Vagina (tissue), 2 donors: ENCODE measurements at regions not wholly inside any gene's neighbourhood (a gene's known extent, or its start where the extent isn't known, plus 50 kb on each side); places are given as distances from the start of the nearest gene placed in this dataset.

Experiments used
- DNase-seq, 2 donors: peaks; one replicate each; pipeline ENCODE4 v3.0.0-alpha.2; 2017; ENCODE audit errors: extremely low spot score in 2 of 2
- H3K27ac ChIP-seq: fragments of 200-600 bp; sonication (generic); one replicate; pipeline ENCODE4 v1.5.1; 2019
- H3K27me3 ChIP-seq: fragments of 200-600 bp; sonication (generic); one replicate; pipeline ENCODE4 v1.5.1; 2019
- H3K36me3 ChIP-seq, 2 donors: fragments of 200-600 bp; sonication (generic); one replicate each; pipeline ENCODE4 v1.5.1; 2017 to 2019
- H3K4me1 ChIP-seq: fragments of 200-600 bp; sonication (generic); one replicate; pipeline ENCODE4 v1.5.1; 2019
- H3K4me3 ChIP-seq, 2 donors: fragments of 200-600 bp; sonication (generic); 1 replicate in 1 of 2; 2 replicates in 1 of 2; pipeline ENCODE4 v1.5.1; 2016 to 2019
- H3K9me3 ChIP-seq: fragments of 200-600 bp; sonication (generic); one replicate; pipeline ENCODE4 v1.5.1; 2019
- POLR2A ChIP-seq, 2 donors: fragments of 450-650 bp; IDR thresholded peaks; one replicate each; pipeline ENCODE4 v1.6.1; 2017; ENCODE audit warnings: antibody characterized with exemption in 2 of 2, mild to moderate bottlenecking in 2 of 2, moderate library complexity in 2 of 2
- POLR2AphosphoS5 ChIP-seq, 2 donors: sonication (generic); formaldehyde crosslinking; IDR thresholded peaks; one replicate each; pipeline ENCODE4 v1.9.0; 2017; ENCODE audit warnings: antibody characterized with exemption in 2 of 2, mild to moderate bottlenecking in 2 of 2, low read depth in 1 of 2; ENCODE audit not compliant: insufficient read depth in 1 of 2
- intact Hi-C: fragments of 100-400 bp; cut with DNase I; formaldehyde crosslinking; loops from one replicate; pipeline ENCODE4 v1.15.1; 2023
- TF ChIP-seq, protein P1 (sequence below), 3 experiments: fragments of 450-650 bp in 2 of 3; fragments of 200-600 bp in 1 of 3; sonication (generic) in 1 of 3; IDR thresholded peaks; one replicate each; pipeline ENCODE4 v1.5.1; 2017 to 2019; ENCODE audit warnings: antibody characterized with exemption in 3 of 3, mild to moderate bottlenecking in 2 of 3, moderate library complexity in 2 of 3

DNA sequence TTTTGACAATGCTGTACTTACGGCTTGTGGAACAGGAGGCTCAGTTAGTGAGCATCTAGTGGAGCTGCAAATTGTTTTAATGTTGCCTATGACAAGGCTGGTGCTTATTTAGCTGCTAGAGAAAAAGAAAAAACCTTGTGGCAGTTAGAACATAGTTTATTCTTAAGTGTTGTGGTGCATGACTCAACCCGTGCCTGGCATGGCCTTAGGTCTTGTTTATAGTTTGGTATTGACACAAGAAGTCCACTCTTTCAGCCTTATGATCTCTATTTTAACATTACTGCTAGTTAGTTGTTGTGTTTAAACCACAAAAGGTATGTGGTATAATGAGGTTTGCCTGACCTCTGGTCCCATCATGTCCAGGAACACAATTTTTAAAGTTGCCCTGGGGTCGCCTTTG lies 744.6 kb downstream of the FAM181B start:
- no peaks in the 10 kb centered on the region for H3K27me3 ChIP-seq
- no peak overlapping the region for H3K27ac ChIP-seq
- no peak for DNase-seq
- TF ChIP-seq, protein P1, sequence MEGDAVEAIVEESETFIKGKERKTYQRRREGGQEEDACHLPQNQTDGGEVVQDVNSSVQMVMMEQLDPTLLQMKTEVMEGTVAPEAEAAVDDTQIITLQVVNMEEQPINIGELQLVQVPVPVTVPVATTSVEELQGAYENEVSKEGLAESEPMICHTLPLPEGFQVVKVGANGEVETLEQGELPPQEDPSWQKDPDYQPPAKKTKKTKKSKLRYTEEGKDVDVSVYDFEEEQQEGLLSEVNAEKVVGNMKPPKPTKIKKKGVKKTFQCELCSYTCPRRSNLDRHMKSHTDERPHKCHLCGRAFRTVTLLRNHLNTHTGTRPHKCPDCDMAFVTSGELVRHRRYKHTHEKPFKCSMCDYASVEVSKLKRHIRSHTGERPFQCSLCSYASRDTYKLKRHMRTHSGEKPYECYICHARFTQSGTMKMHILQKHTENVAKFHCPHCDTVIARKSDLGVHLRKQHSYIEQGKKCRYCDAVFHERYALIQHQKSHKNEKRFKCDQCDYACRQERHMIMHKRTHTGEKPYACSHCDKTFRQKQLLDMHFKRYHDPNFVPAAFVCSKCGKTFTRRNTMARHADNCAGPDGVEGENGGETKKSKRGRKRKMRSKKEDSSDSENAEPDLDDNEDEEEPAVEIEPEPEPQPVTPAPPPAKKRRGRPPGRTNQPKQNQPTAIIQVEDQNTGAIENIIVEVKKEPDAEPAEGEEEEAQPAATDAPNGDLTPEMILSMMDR (IDR thresholded peaks at IDR 0.05), result no peak
- TF ChIP-seq POLR2A (IDR thresholded peaks at IDR 0.05) (no peak), POLR2AphosphoS5 (IDR thresholded peaks at IDR 0.05; ENCODE audit: insufficient read depth in 1 of 2, low read depth in 1 of 2) (no peak)
- intact Hi-C loops, result no loop called here
- no peak overlapping the region for H3K4me3 ChIP-seq
- H3K36me3 ChIP-seq, result no peaks in the 10 kb centered on the region
- H3K4me1 ChIP-seq, result no peaks in the 10 kb centered on the region
- H3K9me3 ChIP-seq, result no peaks in the 10 kb centered on the region

DNA sequence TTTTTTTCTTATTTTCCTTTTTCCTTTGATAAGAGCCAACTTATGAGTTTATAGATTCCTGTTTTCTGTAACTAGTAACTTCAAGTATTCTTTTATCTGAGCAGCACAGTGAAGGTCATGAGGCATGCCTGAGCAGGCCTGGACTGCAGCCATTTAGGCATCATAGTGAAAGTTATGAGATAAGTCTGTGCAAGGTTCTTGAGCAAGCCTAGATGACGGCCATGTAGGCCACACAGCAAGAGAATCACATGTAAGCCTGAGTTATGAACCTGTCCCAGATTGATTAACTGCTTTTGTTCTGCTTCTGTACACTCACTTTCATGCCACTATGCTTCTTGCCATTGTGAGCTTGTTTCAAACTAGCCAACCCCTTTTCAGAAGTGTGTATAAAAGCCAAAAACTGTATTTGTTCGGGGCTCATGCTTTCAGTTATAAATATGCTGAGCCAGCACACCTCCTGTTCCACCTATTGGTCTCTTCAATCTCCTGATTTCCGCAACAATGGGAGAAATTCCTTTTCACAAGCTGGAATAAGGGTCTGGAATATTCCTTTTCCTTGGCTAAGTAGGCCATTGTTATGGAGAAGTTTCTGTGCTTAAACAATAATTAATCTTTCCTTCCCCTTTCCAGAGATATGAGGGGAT lies 745.7 kb downstream of the FAM181B start:
- intact Hi-C loops, result no loop called here
- no peak for DNase-seq
- Histone ChIP-seq H3K4me1 (no peaks in the 10 kb centered on the region), H3K4me3 (no peak overlapping the region), H3K27me3 (no peaks in the 10 kb centered on the region), H3K9me3 (no peaks in the 10 kb centered on the region), H3K27ac (no peak overlapping the region), H3K36me3 (no peaks in the 10 kb centered on the region)
- no peak for TF ChIP-seq POLR2A (IDR thresholded peaks at IDR 0.05)
- peak in 1 of 2 donors; percentile 50 for TF ChIP-seq POLR2AphosphoS5 (IDR thresholded peaks at IDR 0.05; ENCODE audit: insufficient read depth in 1 of 2, low read depth in 1 of 2)

DNA sequence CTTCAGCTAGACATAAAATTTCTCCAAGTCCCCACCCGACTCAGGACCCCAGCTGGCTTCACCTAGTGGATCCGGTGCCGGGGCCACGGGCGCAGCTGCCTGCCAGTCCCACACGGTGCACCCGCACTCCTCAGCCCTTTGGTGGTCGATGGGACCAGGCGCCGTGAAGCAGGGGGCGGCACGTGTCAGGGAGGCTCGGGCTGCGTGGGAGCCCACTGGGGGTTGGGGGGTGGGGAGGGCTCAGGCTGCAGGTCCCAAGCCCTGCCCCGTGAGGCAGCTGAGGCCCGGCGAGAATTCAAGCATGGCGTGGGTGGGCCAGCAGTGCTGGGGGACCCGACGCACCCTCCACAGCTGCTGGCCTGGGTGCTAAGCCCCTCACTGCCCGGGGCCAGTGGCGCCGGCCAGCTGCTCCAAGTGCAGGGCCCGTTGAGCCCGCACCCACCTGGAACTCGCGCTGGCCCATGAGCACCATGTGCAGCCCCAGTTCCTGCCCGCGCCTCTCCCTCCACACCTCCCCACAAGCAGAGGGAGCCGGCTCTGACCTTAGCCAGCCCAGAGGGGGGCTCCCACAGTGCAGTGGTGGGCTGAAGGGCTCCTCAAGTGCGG lies 747.0 kb downstream of the FAM181B start:
- Histone ChIP-seq H3K4me3 (no peak overlapping the region), H3K36me3 (no peaks in the 10 kb centered on the region), H3K27me3 (no peaks in the 10 kb centered on the region), H3K9me3 (no peaks in the 10 kb centered on the region), H3K4me1 (no peaks in the 10 kb centered on the region), H3K27ac (no peak overlapping the region)
- DNase-seq, result no peak
- intact Hi-C loops, result no loop called here
- no peak for TF ChIP-seq POLR2AphosphoS5 (IDR thresholded peaks at IDR 0.05; ENCODE audit: insufficient read depth in 1 of 2, low read depth in 1 of 2)
- TF ChIP-seq, protein P1 (IDR thresholded peaks at IDR 0.05), result no peak

DNA sequence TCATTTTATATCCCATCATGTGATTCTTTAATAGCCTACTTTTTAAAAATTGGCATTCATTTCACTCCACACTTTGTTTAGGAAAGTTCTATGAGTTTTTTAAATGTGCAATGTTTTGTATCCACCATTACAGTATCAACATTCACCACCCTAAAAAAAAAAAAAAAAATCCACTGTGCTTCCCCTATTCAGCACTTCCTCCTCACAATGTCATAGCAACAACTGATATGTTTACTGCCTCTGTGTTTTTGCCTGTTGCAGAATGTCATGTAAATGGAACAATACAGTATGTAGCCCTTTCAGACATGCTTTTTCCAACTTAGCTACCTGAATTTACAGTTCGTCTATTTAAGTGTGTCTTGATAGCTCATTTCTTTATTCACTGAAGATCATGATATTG lies 754.2 kb downstream of the FAM181B start:
- Histone ChIP-seq H3K4me3 (no peak overlapping the region), H3K27ac (no peak overlapping the region), H3K4me1 (no peaks in the 10 kb centered on the region), H3K9me3 (no peaks in the 10 kb centered on the region), H3K27me3 (no peaks in the 10 kb centered on the region), H3K36me3 (no peaks in the 10 kb centered on the region)
- TF ChIP-seq POLR2A (IDR thresholded peaks at IDR 0.05) (no peak), POLR2AphosphoS5 (IDR thresholded peaks at IDR 0.05; ENCODE audit: insufficient read depth in 1 of 2, low read depth in 1 of 2) (no peak)
- TF ChIP-seq, protein P1 (IDR thresholded peaks at IDR 0.05), result no peak
- DNase-seq, result no peak
- intact Hi-C loops, result no loop called here

DNA sequence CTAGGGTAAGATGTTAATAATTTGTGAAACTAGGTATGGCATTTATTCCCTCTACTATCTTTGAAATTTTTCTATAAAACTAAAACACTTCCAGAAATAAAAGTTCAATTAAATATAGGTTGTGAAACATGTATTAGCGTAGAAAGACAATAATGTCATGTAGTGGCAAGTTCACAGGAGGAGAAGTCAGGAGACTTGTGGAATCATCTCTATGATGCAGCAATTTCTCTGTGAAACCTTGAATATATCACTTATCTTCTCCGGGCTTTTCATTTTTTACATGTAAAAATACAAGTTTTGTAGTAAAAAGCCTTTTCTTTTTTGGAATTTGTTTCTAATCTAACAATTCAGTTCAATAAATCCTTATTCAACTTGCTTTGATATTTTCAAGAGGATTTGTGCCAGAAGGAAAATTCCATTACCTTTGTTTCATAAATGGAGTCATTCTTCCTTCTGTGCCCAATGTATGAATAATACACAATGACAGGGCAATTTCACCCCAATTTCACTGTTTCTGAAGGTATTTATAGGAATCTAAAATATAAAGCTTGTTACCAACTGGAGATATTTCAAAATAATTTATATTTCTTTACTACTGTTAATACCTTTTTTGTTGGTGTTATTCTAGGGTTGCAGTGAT lies 758.3 kb downstream of the FAM181B start:
- Histone ChIP-seq H3K27me3 (no peaks in the 10 kb centered on the region), H3K9me3 (no peaks in the 10 kb centered on the region), H3K27ac (no peak overlapping the region), H3K4me1 (no peaks in the 10 kb centered on the region), H3K4me3 (no peak overlapping the region), H3K36me3 (no peaks in the 10 kb centered on the region)
- intact Hi-C loops, result no loop called here
- no peak for DNase-seq
- TF ChIP-seq POLR2A (IDR thresholded peaks at IDR 0.05), result no peak
- TF ChIP-seq, protein P1 (IDR thresholded peaks at IDR 0.05), result no peak
- no peak for TF ChIP-seq POLR2AphosphoS5 (IDR thresholded peaks at IDR 0.05; ENCODE audit: insufficient read depth in 1 of 2, low read depth in 1 of 2)
